MM.1S (cell line): ENCODE measurements at regions not wholly inside any gene's neighbourhood (a gene's known extent, or its start where the extent isn't known, plus 50 kb on each side); places are given as distances from the start of the nearest gene placed in this dataset.

Source experiments
- CTCF ChIP-seq: fragments of 300-600 bp; sonication (generic); IDR thresholded peaks from 2 replicates; pipeline ENCODE4 v1.5.1; 2016; ENCODE audit warnings: antibody characterized with exemption, low read length, mixed read lengths
- EZH2phosphoT487 ChIP-seq: fragments of 300-600 bp; sonication (generic); IDR thresholded peaks from 2 replicates; pipeline ENCODE4 v1.6.1; 2018; ENCODE audit warnings: antibody characterized with exemption, low read length

GRCh38 chr3:187520027-187520945 lies 149.9 kb downstream of the SST start:
- TF ChIP-seq CTCF (no peak), EZH2phosphoT487 (no peak)
